ENCODE measurements at regions not wholly inside any gene's neighbourhood (a gene's known extent, or its start where the extent isn't known, plus 50 kb on each side); places are given as distances from the start of the nearest gene placed in this dataset.

GRCh38 chr4:115343171-115343570 is 229.8 kb upstream of the NDST4 start:
- no peak overlapping the region for H3K4me3 ChIP-seq (ENCODE audit: low read depth, poor library complexity, severe bottlenecking)
- intact Hi-C loops (cut with DNase I; ENCODE audit: low total_unique reads) = no loop called here
- DNase-seq (ENCODE audit: low spot score in 2 of 2) = no peak
- TF ChIP-seq POLR2A (IDR thresholded peaks at IDR 0.05) = no peak
- TF ChIP-seq CTCF (IDR thresholded peaks at IDR 0.05) = no peak

- H3K4me3 ChIP-seq (ENCODE audit: low read depth, poor library complexity, severe bottlenecking) = no peak overlapping the region
- intact Hi-C loops (cut with DNase I; ENCODE audit: low total_unique reads) = no loop called here
- TF ChIP-seq POLR2A (IDR thresholded peaks at IDR 0.05) (no peak), CTCF (IDR thresholded peaks at IDR 0.05) (no peak)
- 59 to 64% methylated on average over 4 of the region's 4 CpGs for WGBS, 2 donors
- no peak for DNase-seq (ENCODE audit: low spot score in 2 of 2)
These were observed 221.5 kb upstream of the NDST4 start for GRCh38 chr4:115334736-115335411.

DNA sequence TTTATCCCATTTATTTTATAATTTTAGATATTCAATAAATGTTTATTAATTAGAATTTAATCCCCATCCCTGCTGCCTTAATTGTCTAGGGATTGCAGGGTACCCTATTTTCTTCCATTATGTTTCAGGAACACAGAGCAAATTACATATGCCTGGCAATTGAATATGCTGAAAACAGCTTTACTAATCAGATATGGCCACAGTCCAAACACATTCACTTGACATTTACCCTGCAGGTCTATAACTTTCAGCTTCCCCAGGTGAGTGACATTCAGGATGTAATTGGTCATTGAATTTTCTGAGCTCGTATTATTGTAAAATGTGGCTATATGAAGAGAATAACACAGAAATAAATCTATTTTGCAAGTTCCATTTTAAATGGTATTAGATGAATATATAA is 218.7 kb upstream of the NDST4 start:
- H3K4me3 ChIP-seq (ENCODE audit: low read depth, poor library complexity, severe bottlenecking) = no peak overlapping the region
- intact Hi-C loops (cut with DNase I; ENCODE audit: low total_unique reads) = no loop called here
- TF ChIP-seq POLR2A (IDR thresholded peaks at IDR 0.05) (no peak), CTCF (IDR thresholded peaks at IDR 0.05) (no peak)
- no peak for DNase-seq (ENCODE audit: low spot score in 2 of 2)
- 54 to 58% methylated on average over 1 of the region's 1 CpG for WGBS, 2 donors

DNA sequence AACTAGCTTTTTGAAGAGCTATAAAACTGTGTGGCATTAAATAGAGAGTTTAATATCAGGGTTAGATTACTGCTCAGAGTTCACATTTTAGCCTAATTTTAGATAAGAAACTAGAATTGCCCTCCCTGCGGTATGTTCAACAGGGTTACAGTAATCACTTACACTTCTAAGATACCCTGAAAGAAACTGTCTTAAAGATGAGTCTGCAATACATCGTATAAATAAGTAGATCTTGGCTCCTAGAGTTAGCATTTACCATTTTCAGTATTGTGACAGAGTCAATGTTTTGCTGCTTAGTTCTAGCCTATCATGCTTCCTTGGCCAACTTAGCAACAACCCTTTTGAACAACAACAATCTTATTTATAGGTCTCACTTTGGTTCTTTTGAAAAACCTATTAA is 217.8 kb upstream of the NDST4 start:
- WGBS, 2 donors = 88 to 92% methylated on average over 2 of the region's 2 CpGs
- no peak overlapping the region for H3K4me3 ChIP-seq (ENCODE audit: low read depth, poor library complexity, severe bottlenecking)
- no peak for TF ChIP-seq POLR2A (IDR thresholded peaks at IDR 0.05)
- no peak for TF ChIP-seq CTCF (IDR thresholded peaks at IDR 0.05)
- intact Hi-C loops (cut with DNase I; ENCODE audit: low total_unique reads) = no loop called here
- DNase-seq (ENCODE audit: low spot score in 2 of 2) = no peak

DNA sequence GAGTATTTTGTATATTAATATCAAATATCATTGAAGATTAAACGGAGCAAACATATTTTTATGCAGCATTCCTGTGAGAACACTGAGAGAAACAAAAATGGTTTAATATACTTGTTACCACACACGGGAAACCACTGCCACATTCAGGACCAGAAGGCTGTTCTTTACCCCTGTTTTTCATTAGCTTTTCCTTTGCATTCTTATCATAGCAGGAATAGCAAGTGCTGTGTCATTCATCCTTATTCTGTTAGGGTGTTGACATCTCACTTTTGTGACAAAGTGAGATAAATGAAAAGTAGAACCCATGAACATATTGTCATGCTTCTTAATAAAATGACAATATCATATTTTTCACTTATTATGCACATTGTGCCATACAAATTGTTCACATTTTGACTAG is 212.4 kb upstream of the NDST4 start:
- intact Hi-C loops (cut with DNase I; ENCODE audit: low total_unique reads) = no loop called here
- DNase-seq (ENCODE audit: low spot score in 2 of 2) = no peak
- H3K4me3 ChIP-seq (ENCODE audit: low read depth, poor library complexity, severe bottlenecking) = no peak overlapping the region
- TF ChIP-seq CTCF (IDR thresholded peaks at IDR 0.05) (no peak), POLR2A (IDR thresholded peaks at IDR 0.05) (no peak)
- 32 to 35% methylated on average over 2 of the region's 2 CpGs for WGBS, 2 donors

- intact Hi-C loops (cut with DNase I; ENCODE audit: low total_unique reads) = no loop called here
- no peak overlapping the region for H3K4me3 ChIP-seq (ENCODE audit: low read depth, poor library complexity, severe bottlenecking)
- WGBS, 2 donors = 49 to 57% methylated on average over 4 of the region's 4 CpGs
- no peak for TF ChIP-seq POLR2A (IDR thresholded peaks at IDR 0.05)
- no peak for TF ChIP-seq CTCF (IDR thresholded peaks at IDR 0.05)
- no peak for DNase-seq (ENCODE audit: low spot score in 2 of 2)
These were observed 209.8 kb upstream of the NDST4 start for GRCh38 chr4:115323106-115323707.

Data from lower leg skin (tissue), 4 donors.